ENCODE measurements at regions not wholly inside any gene's neighbourhood (a gene's known extent, or its start where the extent isn't known, plus 50 kb on each side); places are given as distances from the start of the nearest gene placed in this dataset.
A peak's percentile ranks its signal among the peaks of the same experiment; 100 is the strongest.

GRCh38 chr3:40713306-40713705, 188.5 kb downstream of the ZNF621 start:
- H4K20me1 ChIP-seq (ENCODE audit: insufficient read depth, low read length) = no peaks in the 10 kb centered on the region
- ChIA-PET CTCF (ENCODE audit: unreplicated experiment) (no interaction called here), POLR2A (interaction anchor here (1.2 kb wide), 1 partner anchor 23 kb away, joined by 3 read pairs; no protein-coding TSS in a partner anchor)
- H3K36me3 ChIP-seq (ENCODE audit: insufficient read depth, low read length) = no peaks in the 10 kb centered on the region
- peak; percentile 30 for DNase-seq (ENCODE audit: low spot score)
- intact Hi-C loops (cut with micrococcal nuclease; ENCODE audit: unreplicated experiment) = loop anchor here (10.0 kb wide), 1 partner anchor 189 kb away; the partner anchor contains the start of gene ZNF621
- no TSS peak for BruUV-seq (replicated peaks)
- H3K79me2 ChIP-seq (ENCODE audit: insufficient read depth, low read depth, low read length) = no peaks in the 10 kb centered on the region
- no peak for TF ChIP-seq EZH2phosphoT487 (IDR thresholded peaks at IDR 0.05; ENCODE audit: borderline replicate concordance, low read depth, low read length)
- TF ChIP-seq, protein P1, sequence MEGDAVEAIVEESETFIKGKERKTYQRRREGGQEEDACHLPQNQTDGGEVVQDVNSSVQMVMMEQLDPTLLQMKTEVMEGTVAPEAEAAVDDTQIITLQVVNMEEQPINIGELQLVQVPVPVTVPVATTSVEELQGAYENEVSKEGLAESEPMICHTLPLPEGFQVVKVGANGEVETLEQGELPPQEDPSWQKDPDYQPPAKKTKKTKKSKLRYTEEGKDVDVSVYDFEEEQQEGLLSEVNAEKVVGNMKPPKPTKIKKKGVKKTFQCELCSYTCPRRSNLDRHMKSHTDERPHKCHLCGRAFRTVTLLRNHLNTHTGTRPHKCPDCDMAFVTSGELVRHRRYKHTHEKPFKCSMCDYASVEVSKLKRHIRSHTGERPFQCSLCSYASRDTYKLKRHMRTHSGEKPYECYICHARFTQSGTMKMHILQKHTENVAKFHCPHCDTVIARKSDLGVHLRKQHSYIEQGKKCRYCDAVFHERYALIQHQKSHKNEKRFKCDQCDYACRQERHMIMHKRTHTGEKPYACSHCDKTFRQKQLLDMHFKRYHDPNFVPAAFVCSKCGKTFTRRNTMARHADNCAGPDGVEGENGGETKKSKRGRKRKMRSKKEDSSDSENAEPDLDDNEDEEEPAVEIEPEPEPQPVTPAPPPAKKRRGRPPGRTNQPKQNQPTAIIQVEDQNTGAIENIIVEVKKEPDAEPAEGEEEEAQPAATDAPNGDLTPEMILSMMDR (conservative IDR thresholded peaks at IDR 0.05; ENCODE audit: low read length) = no peak
- H3K27ac ChIP-seq (ENCODE audit: low read depth, low read length, poor library complexity, severe bottlenecking) = peak overlapping the region; percentile 68
- H3K4me3 ChIP-seq (ENCODE audit: low read depth, low read length, poor library complexity, severe bottlenecking) = peak overlapping the region; percentile 9
- H3K9me2 ChIP-seq (ENCODE audit: insufficient read depth, low read length) = no peaks in the 10 kb centered on the region
- H3K4me2 ChIP-seq (ENCODE audit: low read length) = peak overlapping the region; percentile 55
- no peaks in the 10 kb centered on the region; the same call in 1 of the 2 replicates for H3K9me3 ChIP-seq (ENCODE audit: low read length)
- H2AFZ ChIP-seq (ENCODE audit: low read length) = peak overlapping the region; percentile 90
- peaks cover 58% of the 10 kb centered on the region for H3K4me1 ChIP-seq (ENCODE audit: insufficient read depth, low read length, poor library complexity, severe bottlenecking)

DNA sequence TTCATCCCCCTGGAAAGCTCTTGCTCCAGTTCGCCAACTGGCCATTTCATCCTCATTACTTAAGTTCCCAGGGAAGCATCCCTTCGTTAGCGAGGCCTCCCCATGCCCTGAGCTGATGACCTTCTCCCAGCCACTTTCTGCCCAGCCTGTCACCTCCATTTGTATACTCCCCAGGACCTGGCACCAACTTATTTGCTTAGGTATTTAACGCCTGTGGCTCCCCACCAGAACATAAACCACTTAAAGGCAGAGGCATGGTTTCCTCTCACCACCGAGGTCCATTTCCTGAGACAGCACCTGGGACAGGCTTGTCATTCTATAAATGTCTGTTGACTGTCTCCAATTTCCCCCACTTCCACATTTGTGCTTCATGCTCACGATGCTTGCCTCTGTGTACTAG, 189.0 kb downstream of the ZNF621 start:
- H3K9me3 ChIP-seq (ENCODE audit: low read length) = no peaks in the 10 kb centered on the region; the same call in 1 of the 2 replicates
- H3K27ac ChIP-seq (ENCODE audit: low read depth, low read length, poor library complexity, severe bottlenecking) = peak overlapping the region; percentile 68
- H3K36me3 ChIP-seq (ENCODE audit: insufficient read depth, low read length) = no peaks in the 10 kb centered on the region
- TF ChIP-seq, protein P1 (conservative IDR thresholded peaks at IDR 0.05; ENCODE audit: low read length) = no peak
- no peak for TF ChIP-seq EZH2phosphoT487 (IDR thresholded peaks at IDR 0.05; ENCODE audit: borderline replicate concordance, low read depth, low read length)
- intact Hi-C loops (cut with micrococcal nuclease; ENCODE audit: unreplicated experiment) = loop anchor here (2.0 to 10.0 kb wide), 2 partner anchors 189 to 487 kb away; partner anchors contain the start of gene ZNF621
- DNase-seq (ENCODE audit: low spot score) = peak; percentile 85
- H3K79me2 ChIP-seq (ENCODE audit: insufficient read depth, low read depth, low read length) = no peaks in the 10 kb centered on the region
- peak overlapping the region; percentile 90 for H2AFZ ChIP-seq (ENCODE audit: low read length)
- no peaks in the 10 kb centered on the region for H3K9me2 ChIP-seq (ENCODE audit: insufficient read depth, low read length)
- peaks cover 63% of the 10 kb centered on the region for H3K4me1 ChIP-seq (ENCODE audit: insufficient read depth, low read length, poor library complexity, severe bottlenecking)
- ChIA-PET POLR2A (interaction anchor here (1.4 kb wide), 1 partner anchor 16 kb away, joined by 3 read pairs; no protein-coding TSS in a partner anchor), CTCF (ENCODE audit: unreplicated experiment) (no interaction called here)
- H4K20me1 ChIP-seq (ENCODE audit: insufficient read depth, low read length) = no peaks in the 10 kb centered on the region
- peak overlapping the region; percentile 55 for H3K4me2 ChIP-seq (ENCODE audit: low read length)
- BruUV-seq (replicated peaks) = no TSS peak
- peak overlapping the region; percentile 9 for H3K4me3 ChIP-seq (ENCODE audit: low read depth, low read length, poor library complexity, severe bottlenecking)

DNA sequence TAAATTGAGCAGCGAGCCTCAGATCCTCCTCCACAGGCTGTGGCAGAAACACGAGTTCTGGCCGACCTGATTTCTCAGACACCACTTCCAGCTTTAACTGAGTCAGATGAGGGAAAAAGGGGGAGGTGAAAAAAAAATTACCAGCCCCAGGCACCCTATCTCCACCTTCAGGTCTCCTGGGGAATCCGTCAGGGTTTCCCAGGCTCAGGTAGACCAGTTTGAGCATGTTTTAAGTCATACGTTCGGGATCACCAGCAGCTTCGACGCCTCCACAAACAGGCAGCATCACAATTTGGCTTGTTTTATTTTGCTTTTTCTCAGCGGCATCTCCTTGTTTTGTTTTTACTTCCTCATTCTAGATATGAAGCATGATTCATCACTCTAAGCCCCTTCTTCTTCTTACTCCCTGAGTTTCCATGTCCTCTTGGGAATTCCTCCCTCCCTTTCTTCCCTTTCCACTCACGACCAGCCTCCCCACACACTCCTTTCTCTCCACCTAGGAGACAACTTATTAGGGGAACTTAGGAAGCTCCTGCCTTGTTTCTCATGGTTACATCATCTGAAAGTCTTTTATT, 190.1 kb downstream of the ZNF621 start:
- Histone ChIP-seq H3K4me2 (ENCODE audit: low read length) (peak overlapping the region; percentile 55), H3K4me1 (ENCODE audit: insufficient read depth, low read length, poor library complexity, severe bottlenecking) (peaks cover 71% of the 10 kb centered on the region), H3K9me2 (ENCODE audit: insufficient read depth, low read length) (no peaks in the 10 kb centered on the region), H3K27ac (ENCODE audit: low read depth, low read length, poor library complexity, severe bottlenecking) (peak overlapping the region; percentile 68), H4K20me1 (ENCODE audit: insufficient read depth, low read length) (no peaks in the 10 kb centered on the region), H3K36me3 (ENCODE audit: insufficient read depth, low read length) (no peaks in the 10 kb centered on the region), H2AFZ (ENCODE audit: low read length) (peak overlapping the region; percentile 90), H3K4me3 (ENCODE audit: low read depth, low read length, poor library complexity, severe bottlenecking) (peak overlapping the region; percentile 27), H3K9me3 (ENCODE audit: low read length) (no peaks in the 10 kb centered on the region; the same call in 1 of the 2 replicates), H3K79me2 (ENCODE audit: insufficient read depth, low read depth, low read length) (no peaks in the 10 kb centered on the region)
- CTCF ChIA-PET (ENCODE audit: unreplicated experiment) = no interaction called here
- BruUV-seq (replicated peaks) = no TSS peak
- DNase-seq (ENCODE audit: low spot score) = peak; percentile 36
- TF ChIP-seq EZH2phosphoT487 (IDR thresholded peaks at IDR 0.05; ENCODE audit: borderline replicate concordance, low read depth, low read length) = no peak
- POLR2A ChIA-PET = interaction anchor here (0.6 to 1.4 kb wide), 7 partner anchors 15 to 484 kb away, joined by 3 to 4 read pairs (median 3); partner anchors contain the start of genes CTNNB1 and RPL14
- intact Hi-C loops (cut with micrococcal nuclease; ENCODE audit: unreplicated experiment) = loop anchor here (2.0 to 10.0 kb wide), 3 partner anchors 190 to 486 kb away; partner anchors contain the start of genes RPL14 and ZNF621

Measured in OCI-LY7 (cell line).